ENCODE measurements at regions not wholly inside any gene's neighbourhood (a gene's known extent, or its start where the extent isn't known, plus 50 kb on each side); places are given as distances from the start of the nearest gene placed in this dataset.

- no peaks in the 10 kb centered on the region for H3K36me3 ChIP-seq
- H3K4me1 ChIP-seq, result no peaks in the 10 kb centered on the region
- H3K4me3 ChIP-seq, result no peak overlapping the region
- H3K9me3 ChIP-seq, result no peaks in the 10 kb centered on the region
- TF ChIP-seq POLR2AphosphoS5 (IDR thresholded peaks at IDR 0.05), result no peak
- no peak for TF ChIP-seq EP300 (IDR thresholded peaks at IDR 0.05)
- no peak for TF ChIP-seq POLR2A (IDR thresholded peaks at IDR 0.05)
- no peak for TF ChIP-seq CTCF (IDR thresholded peaks at IDR 0.05)
- no peak for ATAC-seq
- H3K27ac ChIP-seq, result no peak overlapping the region
- H3K27me3 ChIP-seq, result no peaks in the 10 kb centered on the region
Observed at GRCh38 chr10:44781131-44781530, 130.0 kb upstream of the TMEM72 start.

- no peak overlapping the region for H3K4me3 ChIP-seq
- no peaks in the 10 kb centered on the region for H3K9me3 ChIP-seq
- WGBS, 2 donors (ENCODE audit: low coverage in 1 of 2), result 62 to 67% methylated on average over 7 of the region's 7 CpGs
- no peaks in the 10 kb centered on the region for H3K36me3 ChIP-seq
- no peak for ATAC-seq
- no peak for TF ChIP-seq POLR2AphosphoS5 (IDR thresholded peaks at IDR 0.05)
- TF ChIP-seq POLR2A (IDR thresholded peaks at IDR 0.05), result no peak
- no peaks in the 10 kb centered on the region for H3K4me1 ChIP-seq
- H3K27ac ChIP-seq, result no peak overlapping the region
- no peaks in the 10 kb centered on the region for H3K27me3 ChIP-seq
Observed at GRCh38 chr10:44786286-44786850, 124.8 kb upstream of the TMEM72 start.

- H3K27ac ChIP-seq, result no peak overlapping the region
- 82 to 89% methylated on average over 7 of the region's 7 CpGs for WGBS, 2 donors (ENCODE audit: low coverage in 1 of 2)
- H3K4me1 ChIP-seq, result no peaks in the 10 kb centered on the region
- TF ChIP-seq EP300 (IDR thresholded peaks at IDR 0.05) (no peak), POLR2A (IDR thresholded peaks at IDR 0.05) (no peak), CTCF (IDR thresholded peaks at IDR 0.05) (no peak), POLR2AphosphoS5 (IDR thresholded peaks at IDR 0.05) (no peak)
- no peak for ATAC-seq
- H3K9me3 ChIP-seq, result no peaks in the 10 kb centered on the region
- H3K4me3 ChIP-seq, result no peak overlapping the region
- no peaks in the 10 kb centered on the region for H3K36me3 ChIP-seq
- H3K27me3 ChIP-seq, result no peaks in the 10 kb centered on the region
Observed at GRCh38 chr10:44787480-44788075, 123.6 kb upstream of the TMEM72 start.

- 85 to 88% methylated on average over 9 of the region's 12 CpGs for WGBS, 2 donors (ENCODE audit: low coverage in 1 of 2)
- Histone ChIP-seq H3K4me1 (no peaks in the 10 kb centered on the region), H3K9me3 (no peaks in the 10 kb centered on the region), H3K27me3 (no peaks in the 10 kb centered on the region), H3K4me3 (no peak overlapping the region), H3K27ac (no peak overlapping the region), H3K36me3 (no peaks in the 10 kb centered on the region)
- ATAC-seq, result no peak
- TF ChIP-seq POLR2AphosphoS5 (IDR thresholded peaks at IDR 0.05) (no peak), POLR2A (IDR thresholded peaks at IDR 0.05) (no peak), CTCF (IDR thresholded peaks at IDR 0.05) (no peak), EP300 (IDR thresholded peaks at IDR 0.05) (no peak)
Observed at GRCh38 chr10:44788147-44789129, 122.7 kb upstream of the TMEM72 start.

GRCh38 chr10:44792119-44792775 is 118.9 kb upstream of the TMEM72 start:
- no peak overlapping the region for H3K4me3 ChIP-seq
- 22 to 52% methylated on average over 4 to 5 of the region's 5 CpGs for WGBS, 2 donors (ENCODE audit: low coverage in 1 of 2)
- no peak for TF ChIP-seq CTCF (IDR thresholded peaks at IDR 0.05)
- no peaks in the 10 kb centered on the region for H3K27me3 ChIP-seq
- H3K4me1 ChIP-seq, result no peaks in the 10 kb centered on the region
- no peaks in the 10 kb centered on the region for H3K36me3 ChIP-seq
- no peak for ATAC-seq
- no peak overlapping the region for H3K27ac ChIP-seq
- no peaks in the 10 kb centered on the region for H3K9me3 ChIP-seq
